GM21390 (cell line): ENCODE measurements at regions not wholly inside any gene's neighbourhood (a gene's known extent, or its start where the extent isn't known, plus 50 kb on each side); places are given as distances from the start of the nearest gene placed in this dataset.

ENCODE experiments used
- ATAC-seq: cut with Tn5 transposase; IDR thresholded peaks from one replicate; pipeline ENCODE4 v1.9.1; 2021; ENCODE audit not compliant: unreplicated experiment

- ATAC-seq: no peak
Measured at GRCh38 chr16:50997679-50998078, 153.4 kb downstream of the SALL1 start.

- ATAC-seq: no peak
Measured at GRCh38 chr16:50996830-50997186, 154.3 kb downstream of the SALL1 start.

- ATAC-seq: no peak
Measured at GRCh38 chr16:50996166-50996829, 154.8 kb downstream of the SALL1 start.

GRCh38 chr16:50994995-50995394 is 156.1 kb downstream of the SALL1 start:
- ATAC-seq: no peak

GRCh38 chr16:50992350-50993032 is 158.6 kb downstream of the SALL1 start:
- ATAC-seq: no peak

GRCh38 chr16:50991436-50991835 is 159.6 kb downstream of the SALL1 start:
- ATAC-seq: no peak

- ATAC-seq: no peak
Measured at GRCh38 chr16:50991006-50991405, 160.1 kb downstream of the SALL1 start.

GRCh38 chr16:50989047-50989446 is 162.0 kb downstream of the SALL1 start:
- ATAC-seq: no peak

GRCh38 chr16:50988441-50988840 is 162.6 kb downstream of the SALL1 start:
- no peak for ATAC-seq

GRCh38 chr16:50986453-50986852 is 164.6 kb downstream of the SALL1 start:
- ATAC-seq: no peak

GRCh38 chr16:50985733-50986132 is 165.3 kb downstream of the SALL1 start:
- no peak for ATAC-seq

- no peak for ATAC-seq
Measured at GRCh38 chr16:50984688-50985087, 166.4 kb downstream of the SALL1 start.

GRCh38 chr16:50982808-50983207 is 168.3 kb downstream of the SALL1 start:
- ATAC-seq: no peak

GRCh38 chr16:50981951-50982350 is 169.1 kb downstream of the SALL1 start:
- no peak for ATAC-seq

GRCh38 chr16:50980666-50981065 is 170.4 kb downstream of the SALL1 start:
- ATAC-seq: no peak

- ATAC-seq: no peak
Measured at GRCh38 chr16:50979806-50980620, 171.1 kb downstream of the SALL1 start.

GRCh38 chr16:50977138-50977537 is 173.9 kb downstream of the SALL1 start:
- ATAC-seq: no peak

GRCh38 chr16:50974438-50975036 is 176.5 kb downstream of the SALL1 start:
- ATAC-seq: no peak

- ATAC-seq: no peak
Measured at GRCh38 chr16:50972876-50973275, 178.2 kb downstream of the SALL1 start.

GRCh38 chr16:50970281-50970680 is 180.8 kb downstream of the SALL1 start:
- no peak for ATAC-seq

GRCh38 chr16:50967827-50968612 is 183.1 kb downstream of the SALL1 start:
- peak; percentile 73 for ATAC-seq
